Thoracic aorta (tissue), 2 donors: ENCODE measurements at regions not wholly inside any gene's neighbourhood (a gene's known extent, or its start where the extent isn't known, plus 50 kb on each side); places are given as distances from the start of the nearest gene placed in this dataset.
"Not testable (repeated sequence)": the region's sequence is repeated elsewhere in the genome, so short reads cannot be mapped to it uniquely, and the experiment has no call there.

Source experiments
- ATAC-seq: fragments of 150-250 bp; one replicate; pipeline ENCODE4 v1.8.0; 2017; ENCODE audit warnings: low read depth; ENCODE audit not compliant: insufficient number of reproducible peaks, low FRiP score
- DNase-seq: peaks from one replicate; pipeline ENCODE4 v3.0.0-alpha.2; 2020; ENCODE audit warnings: low spot score
- H3K27ac ChIP-seq, 2 donors: fragments of 200-600 bp; sonication (generic); 1 replicate in 1 of 2; 2 replicates in 1 of 2; pipeline ENCODE4 v1.5.1; 2016; ENCODE audit warnings: mild to moderate bottlenecking in 2 of 2, moderate library complexity in 2 of 2
- H3K27me3 ChIP-seq: fragments of 200-600 bp; sonication (generic); replicated peaks from 2 replicates; pipeline ENCODE4 v1.6.0; 2016; ENCODE audit warnings: mild to moderate bottlenecking; ENCODE audit not compliant: insufficient read depth
- H3K36me3 ChIP-seq: fragments of 200-600 bp; sonication (generic); one replicate; pipeline ENCODE4 v1.5.1; 2016
- H3K4me1 ChIP-seq, 2 donors: fragments of 200-600 bp; sonication (generic); 1 replicate in 1 of 2; 2 replicates in 1 of 2; pipeline versions ENCODE4 v1.5.1 to v1.6.0; 2016; ENCODE audit warnings: low read depth in 2 of 2, mild to moderate bottlenecking in 1 of 2; ENCODE audit not compliant: control insufficient read depth in 1 of 2
- H3K4me3 ChIP-seq: fragments of 200-600 bp; sonication (generic); 2 replicates; pipeline ENCODE4 v1.5.1; 2016; ENCODE audit warnings: mild to moderate bottlenecking
- H3K9me3 ChIP-seq: fragments of 200-600 bp; sonication (generic); 2 replicates; pipeline ENCODE4 v1.5.1; 2016
- TF ChIP-seq, protein P1 (sequence below): fragments of 200-600 bp; sonication (generic); IDR thresholded peaks from one replicate; pipeline ENCODE4 v1.5.1; 2019; ENCODE audit warnings: antibody characterized with exemption

DNA sequence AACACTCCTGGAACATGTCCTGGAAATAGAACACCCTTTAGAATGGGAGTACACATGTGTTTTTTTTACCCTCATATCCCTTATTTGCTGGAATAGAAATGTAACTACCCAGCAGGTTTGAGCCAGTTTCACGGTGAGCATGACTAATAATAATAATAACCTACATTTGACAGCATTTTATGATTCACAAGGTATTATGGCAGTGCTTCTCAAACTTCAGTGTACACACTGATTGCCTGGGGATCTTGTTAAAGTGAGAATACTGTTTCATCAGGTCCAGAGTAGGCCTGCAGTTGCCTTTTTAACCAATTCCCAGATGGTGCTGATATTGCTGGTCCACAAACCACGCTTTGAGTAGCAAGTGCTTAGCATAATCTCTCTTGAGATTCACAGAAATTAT lies 63.9 kb downstream of the NFKBIZ start:
- no peaks in the 10 kb centered on the region for H3K4me1 ChIP-seq
- H3K27ac ChIP-seq = no peak overlapping the region
- no peak for ATAC-seq
- H3K27me3 ChIP-seq = no peaks in the 10 kb centered on the region
- TF ChIP-seq, protein P1, sequence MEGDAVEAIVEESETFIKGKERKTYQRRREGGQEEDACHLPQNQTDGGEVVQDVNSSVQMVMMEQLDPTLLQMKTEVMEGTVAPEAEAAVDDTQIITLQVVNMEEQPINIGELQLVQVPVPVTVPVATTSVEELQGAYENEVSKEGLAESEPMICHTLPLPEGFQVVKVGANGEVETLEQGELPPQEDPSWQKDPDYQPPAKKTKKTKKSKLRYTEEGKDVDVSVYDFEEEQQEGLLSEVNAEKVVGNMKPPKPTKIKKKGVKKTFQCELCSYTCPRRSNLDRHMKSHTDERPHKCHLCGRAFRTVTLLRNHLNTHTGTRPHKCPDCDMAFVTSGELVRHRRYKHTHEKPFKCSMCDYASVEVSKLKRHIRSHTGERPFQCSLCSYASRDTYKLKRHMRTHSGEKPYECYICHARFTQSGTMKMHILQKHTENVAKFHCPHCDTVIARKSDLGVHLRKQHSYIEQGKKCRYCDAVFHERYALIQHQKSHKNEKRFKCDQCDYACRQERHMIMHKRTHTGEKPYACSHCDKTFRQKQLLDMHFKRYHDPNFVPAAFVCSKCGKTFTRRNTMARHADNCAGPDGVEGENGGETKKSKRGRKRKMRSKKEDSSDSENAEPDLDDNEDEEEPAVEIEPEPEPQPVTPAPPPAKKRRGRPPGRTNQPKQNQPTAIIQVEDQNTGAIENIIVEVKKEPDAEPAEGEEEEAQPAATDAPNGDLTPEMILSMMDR = no peak
- H3K36me3 ChIP-seq = no peaks in the 10 kb centered on the region
- DNase-seq = no peak
- no peak overlapping the region for H3K4me3 ChIP-seq
- H3K9me3 ChIP-seq = no peaks in the 10 kb centered on the region

DNA sequence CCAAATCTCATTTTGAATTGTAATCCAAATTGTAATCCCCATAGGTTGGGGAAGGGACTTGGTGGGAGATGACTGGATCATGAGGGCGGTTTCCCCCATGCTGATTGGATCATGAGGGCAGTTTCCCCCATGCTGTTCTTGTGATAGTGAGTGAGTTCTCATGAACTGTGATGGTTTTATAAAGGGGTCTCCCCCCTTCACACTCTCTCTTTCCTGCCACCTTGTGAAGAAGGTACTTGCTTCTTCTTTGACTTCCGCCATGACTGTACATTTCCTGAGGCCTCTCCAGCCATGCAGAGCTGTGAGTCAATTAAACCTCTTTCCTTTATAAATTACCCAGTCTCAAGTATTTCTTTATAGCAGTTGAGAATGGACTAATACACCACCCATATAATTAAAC lies 68.4 kb downstream of the NFKBIZ start:
- not testable (repeated sequence) for H3K4me3 ChIP-seq

DNA sequence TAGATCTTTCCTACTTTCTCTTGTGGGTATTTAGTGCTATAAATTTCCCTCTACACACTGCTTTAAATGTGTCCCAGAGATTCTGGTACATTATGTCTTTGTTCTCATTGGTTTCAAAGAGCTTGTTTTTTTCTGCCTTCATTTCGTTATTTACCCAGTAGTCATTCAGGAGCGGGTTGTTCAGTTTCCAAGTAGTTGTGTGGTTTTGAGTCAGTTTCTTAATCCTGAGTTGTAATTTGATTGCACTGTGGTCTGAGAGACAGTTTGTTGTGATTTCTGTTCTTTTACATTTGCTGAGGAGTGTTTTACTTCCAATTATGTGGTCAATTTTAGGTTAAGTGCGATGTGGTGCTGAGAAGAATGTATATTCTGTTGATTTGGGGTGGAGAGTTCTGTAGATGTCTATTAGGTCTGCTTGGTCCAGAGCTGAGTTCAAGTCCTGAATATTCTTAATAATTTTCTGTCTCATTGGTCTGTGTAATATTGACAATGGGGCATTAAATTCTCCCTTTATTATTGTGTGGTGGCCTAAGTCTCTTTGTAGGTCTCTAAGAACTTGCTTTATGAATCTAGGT lies 72.9 kb downstream of the NFKBIZ start:
- not testable (repeated sequence) for H3K4me1 ChIP-seq, H3K9me3 ChIP-seq, H3K36me3 ChIP-seq, ATAC-seq, H3K4me3 ChIP-seq, DNase-seq, H3K27ac ChIP-seq, H3K27me3 ChIP-seq

More for the DNA sequence above, 68.4 kb downstream of the NFKBIZ start:
- not testable (repeated sequence) for DNase-seq, H3K36me3 ChIP-seq, H3K4me1 ChIP-seq, H3K9me3 ChIP-seq, H3K27ac ChIP-seq, H3K27me3 ChIP-seq, ATAC-seq

DNA sequence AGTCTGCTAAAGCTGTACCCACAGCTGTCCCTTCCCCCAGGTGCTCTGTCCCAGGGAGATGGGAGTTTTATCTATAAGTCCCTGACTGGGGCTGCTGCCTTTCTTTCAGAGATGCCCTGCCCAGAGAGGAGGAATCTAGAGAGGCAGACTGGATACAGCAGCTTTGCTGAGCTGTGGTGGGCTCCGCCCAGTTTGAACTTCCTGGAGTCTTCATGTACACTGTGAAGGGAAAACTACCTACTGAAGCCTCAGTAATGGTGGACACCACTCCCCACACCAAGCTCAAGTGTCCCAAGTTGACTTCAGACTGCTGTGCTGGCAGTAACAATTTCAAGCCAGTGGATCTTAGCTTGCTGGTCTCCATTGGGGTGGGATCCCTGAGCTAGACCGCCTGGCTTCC lies 75.3 kb downstream of the NFKBIZ start:
- not testable (repeated sequence) for H3K4me3 ChIP-seq, H3K36me3 ChIP-seq, H3K9me3 ChIP-seq, H3K4me1 ChIP-seq, DNase-seq, ATAC-seq, H3K27ac ChIP-seq, H3K27me3 ChIP-seq

DNA sequence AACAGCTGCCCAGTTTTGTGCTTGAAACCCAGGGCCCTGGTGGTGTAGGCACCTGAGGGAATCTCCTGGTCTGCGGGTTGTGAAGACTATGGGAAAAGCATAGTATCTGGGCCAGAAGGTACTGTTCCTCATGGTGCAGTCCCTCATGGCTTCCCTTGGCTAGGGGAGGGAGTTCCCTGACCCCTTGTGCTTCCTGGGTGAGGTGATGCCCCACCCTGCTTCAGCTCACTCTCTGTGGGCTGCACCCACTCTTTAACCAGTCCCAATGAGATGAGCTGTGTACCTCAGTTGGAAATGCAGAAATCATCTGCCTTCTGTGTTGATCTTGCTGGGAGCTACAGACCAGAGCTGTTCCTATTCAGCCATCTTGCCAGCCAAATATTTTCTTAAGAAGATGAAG lies 75.8 kb downstream of the NFKBIZ start:
- not testable (repeated sequence) for H3K36me3 ChIP-seq, H3K9me3 ChIP-seq, ATAC-seq, H3K4me1 ChIP-seq, DNase-seq, H3K27ac ChIP-seq, H3K4me3 ChIP-seq, H3K27me3 ChIP-seq

DNA sequence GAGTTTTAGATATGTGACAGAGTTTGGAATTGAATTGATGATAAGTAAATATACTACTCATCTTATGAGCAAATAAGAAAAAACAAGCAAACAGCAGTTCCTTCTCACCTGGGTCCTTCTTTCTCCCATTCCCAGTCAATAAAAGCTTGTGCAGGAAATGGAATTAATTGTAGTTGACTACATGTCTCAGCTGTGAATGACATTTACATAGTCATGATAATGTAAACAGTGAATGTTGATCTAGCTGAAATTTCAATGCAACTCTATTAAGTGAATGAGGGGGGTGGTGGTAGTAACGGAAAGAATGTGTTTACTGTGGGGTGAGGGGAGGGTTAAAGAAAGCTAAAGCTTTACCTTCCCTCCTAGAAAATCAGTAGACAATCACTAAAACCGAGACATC lies 76.2 kb downstream of the NFKBIZ start:
- Histone ChIP-seq H3K9me3 (no peaks in the 10 kb centered on the region), H3K36me3 (no peaks in the 10 kb centered on the region), H3K4me1 (peaks cover 5 to 6% of the 10 kb centered on the region in 2 donors), H3K4me3 (no peak overlapping the region), H3K27me3 (no peaks in the 10 kb centered on the region), H3K27ac (no peak overlapping the region)
- ATAC-seq (no peak), DNase-seq (no peak)
- TF ChIP-seq, protein P1 = no peak

DNA sequence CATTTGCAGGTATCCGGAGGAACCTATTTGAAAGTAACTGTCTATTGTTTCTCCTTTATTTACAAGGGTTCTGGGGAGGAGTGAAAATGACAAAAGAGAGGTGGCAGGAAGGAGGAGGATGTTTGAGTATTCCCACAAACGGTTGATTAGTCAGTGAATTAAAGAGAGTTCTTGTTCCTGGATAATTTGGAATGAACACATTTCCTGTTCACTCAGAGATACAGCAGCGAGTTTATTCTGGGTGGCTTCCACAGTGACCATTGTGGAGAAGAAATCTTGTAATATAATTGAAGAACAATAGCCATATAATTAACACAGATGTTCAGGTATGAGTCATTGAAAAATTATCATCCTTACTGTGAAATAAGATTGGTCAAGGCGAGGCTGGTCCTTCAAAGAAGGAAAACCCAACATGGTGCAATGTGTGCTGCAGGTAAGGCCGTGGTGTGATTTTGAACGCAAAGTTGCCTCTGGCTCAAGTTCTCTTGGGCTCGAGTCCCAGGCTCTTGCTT lies 77.3 kb downstream of the NFKBIZ start:
- Histone ChIP-seq H3K27ac (no peak overlapping the region), H3K9me3 (no peaks in the 10 kb centered on the region), H3K36me3 (no peaks in the 10 kb centered on the region), H3K4me1 (peaks cover 5 to 6% of the 10 kb centered on the region in 2 donors), H3K4me3 (no peak overlapping the region), H3K27me3 (no peaks in the 10 kb centered on the region)
- TF ChIP-seq, protein P1 = no peak
- ATAC-seq = no peak
- DNase-seq = no peak
